ENCODE measurements at regions not wholly inside any gene's neighbourhood (a gene's known extent, or its start where the extent isn't known, plus 50 kb on each side); places are given as distances from the start of the nearest gene placed in this dataset.

GRCh38 chr10:123249894-123250293, 95.7 kb downstream of the BUB3 start:
- POLR2A ChIA-PET = no interaction called here
- CTCF ChIA-PET (ENCODE audit: low intra/inter-chr PET ratio, low total read pairs) = no interaction called here
- H3K27ac ChIP-seq (ENCODE audit: extremely low read length, insufficient read depth, low read length) = no peak overlapping the region

GRCh38 chr10:123250640-123251039, 96.4 kb downstream of the BUB3 start:
- TF ChIP-seq PBX2 (CRISPR knock-in tag; IDR thresholded peaks at IDR 0.05) (no peak), ZNF547 (CRISPR knock-in tag; IDR thresholded peaks at IDR 0.05) (no peak), CEBPB (IDR thresholded peaks at IDR 0.05; ENCODE audit: borderline replicate concordance, low read depth, low read length) (no peak)
- no peaks in the 10 kb centered on the region for H3K79me2 ChIP-seq (ENCODE audit: insufficient read depth, low read length)
- H3K27me3 ChIP-seq (ENCODE audit: control insufficient read depth in 1 of 2, insufficient read depth in 2 of 2, low read length in 2 of 2) = no peaks in the 10 kb centered on the region
- ChIA-PET CTCF (ENCODE audit: low intra/inter-chr PET ratio, low total read pairs) (no interaction called here), POLR2A (no interaction called here)
- no peak for DNase-seq (ENCODE audit: low spot score)
- no peaks in the 10 kb centered on the region for H3K4me1 ChIP-seq (ENCODE audit: insufficient read depth, low read length)
- FAIRE-seq = no peak
- H3K9ac ChIP-seq (ENCODE audit: insufficient read depth, low read depth, low read length) = no peak overlapping the region
- 3% methylated on average over 4 of the region's 4 CpGs for WGBS (ENCODE audit: low lambda C conversion rate)
- H3K36me3 ChIP-seq (replicated peaks in 1 of 2; ENCODE audit: control insufficient read depth in 1 of 2, insufficient read depth in 2 of 2, low read length in 2 of 2) = no peaks in the 10 kb centered on the region
- no TSS peak for BruUV-seq (replicated peaks)
- H3K9me3 ChIP-seq (ENCODE audit: low read length) = peaks cover 14% of the 10 kb centered on the region
- H2AFZ ChIP-seq (ENCODE audit: low read length) = no peak overlapping the region
- in situ Hi-C loops (cut with HindIII; ENCODE audit: extremely low pct_ligation_motif_present, low pct_unique_long_range_greater_than_20kb) = no loop called here
- no peak overlapping the region for H3K27ac ChIP-seq (ENCODE audit: extremely low read length, insufficient read depth, low read length)
- H4K20me1 ChIP-seq (ENCODE audit: insufficient read depth, low read length) = no peaks in the 10 kb centered on the region
- intact Hi-C loops (cut with micrococcal nuclease; ENCODE audit: unreplicated experiment) = no loop called here
- H3K4me3 ChIP-seq (replicated peaks in 1 of 3; ENCODE audit: insufficient read depth in 1 of 3, low read depth in 2 of 3, low read length in 3 of 3) = no peak overlapping the region
- ATAC-seq = no peak
- no peak overlapping the region for H3K4me2 ChIP-seq (ENCODE audit: low read depth, low read length)

More at GRCh38 chr10:123249894-123250293, 95.7 kb downstream of the BUB3 start:
- in situ Hi-C loops (cut with HindIII; ENCODE audit: extremely low pct_ligation_motif_present, low pct_unique_long_range_greater_than_20kb) (no loop called here), intact Hi-C loops (cut with micrococcal nuclease; ENCODE audit: unreplicated experiment) (no loop called here)
- Histone ChIP-seq H3K9ac (ENCODE audit: insufficient read depth, low read depth, low read length) (no peak overlapping the region), H3K27me3 (ENCODE audit: control insufficient read depth in 1 of 2, insufficient read depth in 2 of 2, low read length in 2 of 2) (no peaks in the 10 kb centered on the region), H2AFZ (ENCODE audit: low read length) (no peak overlapping the region), H3K36me3 (replicated peaks in 1 of 2; ENCODE audit: control insufficient read depth in 1 of 2, insufficient read depth in 2 of 2, low read length in 2 of 2) (no peaks in the 10 kb centered on the region), H3K79me2 (ENCODE audit: insufficient read depth, low read length) (no peaks in the 10 kb centered on the region), H3K4me2 (ENCODE audit: low read depth, low read length) (no peak overlapping the region), H3K4me3 (replicated peaks in 1 of 3; ENCODE audit: insufficient read depth in 1 of 3, low read depth in 2 of 3, low read length in 3 of 3) (no peak overlapping the region), H3K9me3 (ENCODE audit: low read length) (peaks cover 7% of the 10 kb centered on the region), H3K4me1 (ENCODE audit: insufficient read depth, low read length) (no peaks in the 10 kb centered on the region), H4K20me1 (ENCODE audit: insufficient read depth, low read length) (no peaks in the 10 kb centered on the region)
- no TSS peak for BruUV-seq (replicated peaks)
- ATAC-seq (no peak), FAIRE-seq (no peak), DNase-seq (ENCODE audit: low spot score) (no peak)
- no peak for TF ChIP-seq ZNF598 (CRISPR knock-in tag; IDR thresholded peaks at IDR 0.05; ENCODE audit: borderline replicate concordance)
- WGBS (ENCODE audit: low lambda C conversion rate) = 0% methylated on average over 1 of the region's 1 CpG

Data from HepG2 (cell line).